Astrocyte (in vitro differentiated cells and primary cell): ENCODE measurements at regions not wholly inside any gene's neighbourhood (a gene's known extent, or its start where the extent isn't known, plus 50 kb on each side); places are given as distances from the start of the nearest gene placed in this dataset.
"Not testable (repeated sequence)": the region's sequence is repeated elsewhere in the genome, so short reads cannot be mapped to it uniquely, and the experiment has no call there.

Experiments
- DNase-seq: peaks from one replicate; pipeline ENCODE4 v3.0.0-alpha.2; 2010; ENCODE audit warnings: low read depth
- FAIRE-seq: peaks from 2 replicates; lab custom pipeline; 2011; peaks lifted over from hg19 to GRCh38; lab: Jason Lieb, UNC
- H2AFZ ChIP-seq: 2 replicates; pipeline ENCODE4 v1.6.0; 2012; ENCODE audit warnings: low read depth, low read length, inconsistent platforms
- H3K27ac ChIP-seq: 2 replicates; pipeline ENCODE4 v1.5.1; 2011; ENCODE audit warnings: low read depth, low read length, inconsistent platforms
- H3K27me3 ChIP-seq: 2 replicates; pipeline ENCODE4 v1.6.0; 2011; ENCODE audit warnings: low read length, inconsistent platforms; ENCODE audit not compliant: insufficient read depth
- H3K36me3 ChIP-seq: 2 replicates; pipeline ENCODE4 v1.5.1; 2011; ENCODE audit warnings: low read length, inconsistent platforms; ENCODE audit not compliant: insufficient read depth
- H3K4me1 ChIP-seq: 2 replicates; pipeline ENCODE4 v1.5.1; 2011; ENCODE audit warnings: low read length, inconsistent platforms; ENCODE audit not compliant: insufficient read depth
- H3K4me2 ChIP-seq: 2 replicates; pipeline ENCODE4 v1.6.0; 2012; ENCODE audit warnings: low read length, inconsistent platforms
- H3K4me3 ChIP-seq: 2 replicates; pipeline ENCODE4 v1.5.1; 2011; ENCODE audit warnings: low read depth, mild to moderate bottlenecking, low read length, inconsistent platforms; ENCODE audit not compliant: insufficient read depth
- H3K79me2 ChIP-seq: 2 replicates; pipeline ENCODE4 v1.6.0; 2012; ENCODE audit warnings: mild to moderate bottlenecking, low read length, inconsistent platforms; ENCODE audit not compliant: insufficient read depth
- H3K9ac ChIP-seq: 2 replicates; pipeline ENCODE4 v1.6.0; 2012; ENCODE audit warnings: mild to moderate bottlenecking, low read length, inconsistent platforms
- H3K9me3 ChIP-seq: 2 replicates; pipeline ENCODE4 v1.5.1; 2012; ENCODE audit warnings: low read depth, mild to moderate bottlenecking, low read length, inconsistent platforms; ENCODE audit not compliant: insufficient read depth
- H4K20me1 ChIP-seq: 2 replicates; pipeline ENCODE4 v1.6.0; 2012; ENCODE audit warnings: low read length, inconsistent platforms; ENCODE audit not compliant: insufficient read depth
- H3K27ac Mint-ChIP-seq: one replicate; pipeline ENCODE4 v1.8.0; 2021; ENCODE audit warnings: mild to moderate bottlenecking, mixed read lengths; ENCODE audit not compliant: unreplicated experiment
- H3K27me3 Mint-ChIP-seq: one replicate; pipeline ENCODE4 v1.8.0; 2021; ENCODE audit warnings: low read depth, mixed read lengths; ENCODE audit not compliant: unreplicated experiment
- H3K36me3 Mint-ChIP-seq: one replicate; pipeline ENCODE4 v1.8.0; 2021; ENCODE audit warnings: low read depth, mixed read lengths; ENCODE audit not compliant: unreplicated experiment
- H3K4me1 Mint-ChIP-seq: one replicate; pipeline ENCODE4 v1.8.0; 2021; ENCODE audit warnings: low read depth, mixed read lengths; ENCODE audit not compliant: unreplicated experiment
- H3K4me3 Mint-ChIP-seq: one replicate; pipeline ENCODE4 v1.8.0; 2021; ENCODE audit warnings: mild to moderate bottlenecking, moderate library complexity, mixed read lengths; ENCODE audit not compliant: unreplicated experiment
- H3K9me3 Mint-ChIP-seq: one replicate; pipeline ENCODE4 v1.8.0; 2021; ENCODE audit warnings: mild to moderate bottlenecking, mixed read lengths; ENCODE audit not compliant: unreplicated experiment
- CTCF ChIP-seq: IDR thresholded peaks from 2 replicates; pipeline ENCODE4 v1.5.1; 2011; ENCODE audit warnings: low read depth, mild to moderate bottlenecking, inconsistent platforms, low read length, moderate library complexity; ENCODE audit not compliant: insufficient read depth
- EZH2 ChIP-seq: IDR thresholded peaks from 2 replicates; pipeline ENCODE4 v1.6.1; 2012; ENCODE audit warnings: mild to moderate bottlenecking, low read length, inconsistent platforms; ENCODE audit not compliant: insufficient read depth

- no peaks in the 10 kb centered on the region for H3K9me3 Mint-ChIP-seq
- no peak for DNase-seq
- H3K4me3 Mint-ChIP-seq: no peak overlapping the region
- H3K9me3 ChIP-seq: no peaks in the 10 kb centered on the region
- H2AFZ ChIP-seq: no peak overlapping the region
- H3K27ac Mint-ChIP-seq: no peak overlapping the region
- no peak overlapping the region for H3K9ac ChIP-seq
- FAIRE-seq: no peak
- H3K27me3 Mint-ChIP-seq: no peaks in the 10 kb centered on the region
- H3K4me1 ChIP-seq: no peaks in the 10 kb centered on the region
- H3K4me1 Mint-ChIP-seq: peaks cover 10% of the 10 kb centered on the region
- TF ChIP-seq CTCF (no peak), EZH2 (no peak)
- H3K4me3 ChIP-seq: no peak overlapping the region
- H4K20me1 ChIP-seq: no peaks in the 10 kb centered on the region
- H3K36me3 ChIP-seq: no peaks in the 10 kb centered on the region
- H3K36me3 Mint-ChIP-seq: no peaks in the 10 kb centered on the region
- H3K27me3 ChIP-seq: no peaks in the 10 kb centered on the region
- no peaks in the 10 kb centered on the region for H3K79me2 ChIP-seq
- H3K27ac ChIP-seq: no peak overlapping the region
- no peak overlapping the region for H3K4me2 ChIP-seq
Observed at GRCh38 chr3:75235631-75236030, 428.5 kb upstream of the FRG2C start.

GRCh38 chr3:75237053-75237452 lies 427.1 kb upstream of the FRG2C start:
- H3K27me3 ChIP-seq: no peaks in the 10 kb centered on the region
- no peaks in the 10 kb centered on the region for H3K4me1 ChIP-seq
- no peak overlapping the region for H3K4me2 ChIP-seq
- Mint-ChIP-seq H3K36me3 (no peaks in the 10 kb centered on the region), H3K4me1 (peaks cover 10% of the 10 kb centered on the region), H3K4me3 (no peak overlapping the region), H3K27me3 (no peaks in the 10 kb centered on the region), H3K9me3 (no peaks in the 10 kb centered on the region), H3K27ac (no peak overlapping the region)
- no peaks in the 10 kb centered on the region for H4K20me1 ChIP-seq
- H2AFZ ChIP-seq: no peak overlapping the region
- no peaks in the 10 kb centered on the region for H3K79me2 ChIP-seq
- no peaks in the 10 kb centered on the region for H3K36me3 ChIP-seq
- H3K9ac ChIP-seq: no peak overlapping the region
- H3K4me3 ChIP-seq: no peak overlapping the region
- DNase-seq: no peak
- no peaks in the 10 kb centered on the region for H3K9me3 ChIP-seq
- FAIRE-seq: no peak
- TF ChIP-seq EZH2 (no peak), CTCF (no peak)
- no peak overlapping the region for H3K27ac ChIP-seq

GRCh38 chr3:75237477-75237876 lies 426.7 kb upstream of the FRG2C start:
- H4K20me1 ChIP-seq: no peaks in the 10 kb centered on the region
- no peak overlapping the region for H3K27ac Mint-ChIP-seq
- H3K27me3 ChIP-seq: no peaks in the 10 kb centered on the region
- no peaks in the 10 kb centered on the region for H3K36me3 ChIP-seq
- H3K79me2 ChIP-seq: no peaks in the 10 kb centered on the region
- H3K4me2 ChIP-seq: no peak overlapping the region
- FAIRE-seq: no peak
- no peaks in the 10 kb centered on the region for H3K4me1 ChIP-seq
- TF ChIP-seq EZH2 (no peak), CTCF (no peak)
- DNase-seq: no peak
- no peak overlapping the region for H2AFZ ChIP-seq
- H3K36me3 Mint-ChIP-seq: no peaks in the 10 kb centered on the region
- H3K4me1 Mint-ChIP-seq: peaks cover 10% of the 10 kb centered on the region
- no peaks in the 10 kb centered on the region for H3K9me3 ChIP-seq
- no peak overlapping the region for H3K4me3 ChIP-seq
- no peaks in the 10 kb centered on the region for H3K9me3 Mint-ChIP-seq
- no peak overlapping the region for H3K4me3 Mint-ChIP-seq
- no peak overlapping the region for H3K9ac ChIP-seq
- H3K27ac ChIP-seq: no peak overlapping the region
- no peaks in the 10 kb centered on the region for H3K27me3 Mint-ChIP-seq

GRCh38 chr3:75241226-75241962 lies 422.7 kb upstream of the FRG2C start:
- H3K9ac ChIP-seq, H3K4me2 ChIP-seq, H3K9me3 ChIP-seq, H3K27me3 Mint-ChIP-seq, H3K27ac Mint-ChIP-seq, H3K27me3 ChIP-seq, H3K79me2 ChIP-seq, DNase-seq, H3K4me1 ChIP-seq, H3K4me3 ChIP-seq, H3K36me3 ChIP-seq, H3K36me3 Mint-ChIP-seq, H3K9me3 Mint-ChIP-seq, FAIRE-seq, H3K4me3 Mint-ChIP-seq, H3K27ac ChIP-seq, H4K20me1 ChIP-seq, H2AFZ ChIP-seq: not testable (repeated sequence)
- H3K4me1 Mint-ChIP-seq: peaks cover 10% of the 10 kb centered on the region
